WTC11 (cell line): ENCODE measurements at regions not wholly inside any gene's neighbourhood (a gene's known extent, or its start where the extent isn't known, plus 50 kb on each side); places are given as distances from the start of the nearest gene placed in this dataset.

Source experiments
- CREB1 ChIP-seq: sonication (generic); formaldehyde crosslinking; IDR thresholded peaks from 2 replicates; pipeline ENCODE4 v1.8.0; 2023; ENCODE audit warnings: mild to moderate bottlenecking, missing genetic modification reagents
- MXD4 ChIP-seq: fragments of 250-450 bp; sonication (Bioruptor Pico); IDR thresholded peaks from 2 replicates; pipeline ENCODE4 v1.8.0; 2021; ENCODE audit warnings: mild to moderate bottlenecking, moderate library complexity, borderline replicate concordance
- TCF7 ChIP-seq: sonication (generic); formaldehyde crosslinking; IDR thresholded peaks from 2 replicates; pipeline ENCODE4 v1.8.0; 2022; ENCODE audit warnings: mild to moderate bottlenecking, low read depth, missing genetic modification reagents, moderate library complexity
- ZNF121 ChIP-seq: sonication (generic); formaldehyde crosslinking; IDR thresholded peaks from 2 replicates; pipeline ENCODE4 v1.8.0; 2023; ENCODE audit warnings: missing genetic modification reagents
- ZNF671 ChIP-seq: fragments of 250-450 bp; sonication (Bioruptor Pico); IDR thresholded peaks from 2 replicates; pipeline ENCODE4 v1.8.0; 2021; ENCODE audit warnings: mild to moderate bottlenecking
- TF ChIP-seq, protein P1 (sequence below): fragments of 200-600 bp; IDR thresholded peaks from 2 replicates; pipeline ENCODE4 v1.8.0; 2022; ENCODE audit warnings: antibody characterized with exemption

- TF ChIP-seq, protein P1, sequence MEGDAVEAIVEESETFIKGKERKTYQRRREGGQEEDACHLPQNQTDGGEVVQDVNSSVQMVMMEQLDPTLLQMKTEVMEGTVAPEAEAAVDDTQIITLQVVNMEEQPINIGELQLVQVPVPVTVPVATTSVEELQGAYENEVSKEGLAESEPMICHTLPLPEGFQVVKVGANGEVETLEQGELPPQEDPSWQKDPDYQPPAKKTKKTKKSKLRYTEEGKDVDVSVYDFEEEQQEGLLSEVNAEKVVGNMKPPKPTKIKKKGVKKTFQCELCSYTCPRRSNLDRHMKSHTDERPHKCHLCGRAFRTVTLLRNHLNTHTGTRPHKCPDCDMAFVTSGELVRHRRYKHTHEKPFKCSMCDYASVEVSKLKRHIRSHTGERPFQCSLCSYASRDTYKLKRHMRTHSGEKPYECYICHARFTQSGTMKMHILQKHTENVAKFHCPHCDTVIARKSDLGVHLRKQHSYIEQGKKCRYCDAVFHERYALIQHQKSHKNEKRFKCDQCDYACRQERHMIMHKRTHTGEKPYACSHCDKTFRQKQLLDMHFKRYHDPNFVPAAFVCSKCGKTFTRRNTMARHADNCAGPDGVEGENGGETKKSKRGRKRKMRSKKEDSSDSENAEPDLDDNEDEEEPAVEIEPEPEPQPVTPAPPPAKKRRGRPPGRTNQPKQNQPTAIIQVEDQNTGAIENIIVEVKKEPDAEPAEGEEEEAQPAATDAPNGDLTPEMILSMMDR: no peak
- no peak for TF ChIP-seq MXD4 (CRISPR knock-in tag)
- TF ChIP-seq ZNF671 (CRISPR knock-in tag): no peak
- TF ChIP-seq TCF7: no peak
- no peak for TF ChIP-seq CREB1
- TF ChIP-seq ZNF121 (CRISPR knock-in tag): no peak
Observed at GRCh38 chr1:229076195-229076594, 194.7 kb upstream of the RAB4A start.
